Activated T-cell treated with anti-CD3 and anti-CD28 coated beads for 4 hours (primary cell): ENCODE measurements at regions not wholly inside any gene's neighbourhood (a gene's known extent, or its start where the extent isn't known, plus 50 kb on each side); places are given as distances from the start of the nearest gene placed in this dataset.

Experiments used
- DNase-seq: peaks from one replicate; pipeline ENCODE4 v3.0.0-alpha.2; 2020

DNA sequence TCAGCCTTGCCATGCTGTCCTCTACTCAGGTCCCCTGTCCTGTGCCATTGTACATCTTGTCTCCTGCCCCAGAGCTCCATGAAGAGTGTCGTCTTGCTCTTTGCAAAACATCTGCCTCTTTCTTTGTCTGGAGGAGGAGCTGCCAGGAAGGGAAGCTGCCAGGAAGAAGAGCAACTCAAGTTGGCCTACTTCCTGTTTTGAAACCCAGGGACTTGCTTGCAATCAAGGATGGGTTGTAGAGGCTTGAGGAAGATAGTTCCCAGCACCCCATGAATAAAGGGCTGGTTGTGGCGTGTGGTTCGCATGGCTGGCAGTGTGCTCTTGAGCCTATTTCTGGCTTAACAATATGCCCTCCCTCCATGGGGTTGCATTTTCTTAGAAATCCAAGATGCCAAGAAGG, 53.0 kb upstream of the CPEB4 start:
- no peak for DNase-seq

DNA sequence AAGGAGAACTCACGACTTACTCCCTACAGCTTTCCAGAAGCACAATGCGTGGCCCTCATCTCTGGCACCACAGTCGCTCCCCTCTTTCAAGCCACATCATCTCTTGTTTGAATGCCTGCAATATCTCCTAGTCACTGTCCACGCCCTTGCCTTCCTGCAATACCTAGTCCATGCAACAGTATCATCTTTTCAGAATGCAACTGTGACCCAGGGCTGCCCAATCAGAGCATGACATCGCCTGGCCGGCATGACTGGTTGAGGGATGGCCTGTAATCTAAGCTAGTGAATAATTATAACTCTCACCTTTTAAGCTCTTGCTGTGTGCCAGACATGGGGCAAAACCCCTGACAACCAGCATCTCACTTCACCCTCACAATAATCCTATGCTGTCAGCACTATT, 52.5 kb upstream of the CPEB4 start:
- DNase-seq = no peak

DNA sequence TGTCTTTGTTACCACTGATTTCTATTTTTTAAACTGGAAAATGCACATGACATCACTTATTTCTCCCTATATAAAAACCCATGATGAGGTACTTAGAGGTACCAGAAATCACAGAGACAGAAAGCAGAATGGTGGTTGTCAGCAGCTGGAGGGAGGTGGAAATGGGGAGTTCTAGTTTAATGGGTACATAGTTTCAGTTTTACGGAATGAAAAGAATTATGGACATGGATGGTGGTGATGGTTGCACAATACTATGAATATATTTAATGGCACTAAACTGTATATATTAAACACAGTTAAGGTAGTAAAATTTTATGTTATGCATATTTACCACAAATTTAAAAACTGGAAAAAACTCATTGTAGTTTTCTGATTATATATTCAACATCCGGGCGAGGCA, 50.5 kb upstream of the CPEB4 start:
- no peak for DNase-seq
